Smooth muscle cell (in vitro differentiated cells): ENCODE measurements at regions not wholly inside any gene's neighbourhood (a gene's known extent, or its start where the extent isn't known, plus 50 kb on each side); places are given as distances from the start of the nearest gene placed in this dataset.

Experiments used
- DNase-seq: peaks from one replicate; lab custom pipeline; 2025; ENCODE audit not compliant: unreplicated experiment; lab: John Stamatoyannopoulos, UW
- H2AFZ ChIP-seq: fragments of 200-600 bp; sonication (generic); 2 replicates; pipeline ENCODE4 v1.6.0; 2016; ENCODE audit warnings: antibody characterized with exemption, low read depth, mild to moderate bottlenecking
- H3F3A ChIP-seq: fragments of 200-600 bp; sonication (generic); 2 replicates; pipeline ENCODE4 v1.6.0; 2017; ENCODE audit warnings: antibody characterized with exemption, low read depth
- H3K27ac ChIP-seq: fragments of 200-600 bp; sonication (generic); 2 replicates; pipeline ENCODE4 v1.5.1; 2016; ENCODE audit warnings: low read depth, mild to moderate bottlenecking
- H3K27me3 ChIP-seq: fragments of 200-600 bp; sonication (generic); 2 replicates; pipeline ENCODE4 v1.6.1; 2016; ENCODE audit warnings: low read depth, mild to moderate bottlenecking
- H3K36me3 ChIP-seq: fragments of 200-600 bp; sonication (generic); 2 replicates; pipeline ENCODE4 v1.5.1; 2016; ENCODE audit warnings: low read depth
- H3K4me1 ChIP-seq: fragments of 200-600 bp; sonication (generic); 2 replicates; pipeline ENCODE4 v1.5.1; 2016; ENCODE audit warnings: low read depth
- H3K4me2 ChIP-seq: fragments of 200-600 bp; sonication (generic); 2 replicates; pipeline ENCODE4 v1.6.0; 2016; ENCODE audit warnings: mild to moderate bottlenecking
- H3K4me3 ChIP-seq: fragments of 200-600 bp; sonication (generic); 2 replicates; pipeline ENCODE4 v1.5.1; 2016; ENCODE audit warnings: mild to moderate bottlenecking
- H3K79me2 ChIP-seq: fragments of 200-600 bp; sonication (generic); 2 replicates; pipeline ENCODE4 v1.6.0; 2016; ENCODE audit warnings: low read depth, mild to moderate bottlenecking
- H3K9ac ChIP-seq: fragments of 200-600 bp; sonication (generic); 2 replicates; pipeline ENCODE4 v1.6.0; 2016; ENCODE audit warnings: low read depth
- H3K9me3 ChIP-seq: fragments of 200-600 bp; sonication (generic); replicated peaks from 2 replicates; pipeline ENCODE4 v1.5.1; 2016; ENCODE audit warnings: low read depth
- H4K20me1 ChIP-seq: fragments of 200-600 bp; sonication (generic); 2 replicates; pipeline ENCODE4 v1.6.0; 2016; ENCODE audit warnings: low read depth
- WGBS: methylation state at CpG from one replicate; pipeline ENCODE4 v1.1.7; 2016; ENCODE audit warnings: low lambda C conversion rate; 5-methylcytosine and 5-hydroxymethylcytosine counted together
- TF ChIP-seq, protein P1 (sequence below): fragments of 200-600 bp; sonication (generic); IDR thresholded peaks from 2 replicates; pipeline ENCODE4 v1.5.1; 2017; ENCODE audit warnings: borderline replicate concordance, mild to moderate bottlenecking, antibody characterized with exemption; ENCODE audit not compliant: insufficient read depth, poor library complexity, severe bottlenecking

GRCh38 chr9:84145031-84145430, 164.4 kb downstream of the RMI1 start:
- Histone ChIP-seq H3K27ac (no peak overlapping the region), H3K4me3 (no peak overlapping the region), H3F3A (no peaks in the 10 kb centered on the region), H3K36me3 (no peaks in the 10 kb centered on the region), H3K4me2 (no peak overlapping the region), H3K9me3 (no peaks in the 10 kb centered on the region), H2AFZ (no peak overlapping the region), H3K27me3 (peaks cover 42% of the 10 kb centered on the region), H3K9ac (no peak overlapping the region), H4K20me1 (no peaks in the 10 kb centered on the region), H3K4me1 (peaks cover 8% of the 10 kb centered on the region), H3K79me2 (no peaks in the 10 kb centered on the region)
- TF ChIP-seq, protein P1, sequence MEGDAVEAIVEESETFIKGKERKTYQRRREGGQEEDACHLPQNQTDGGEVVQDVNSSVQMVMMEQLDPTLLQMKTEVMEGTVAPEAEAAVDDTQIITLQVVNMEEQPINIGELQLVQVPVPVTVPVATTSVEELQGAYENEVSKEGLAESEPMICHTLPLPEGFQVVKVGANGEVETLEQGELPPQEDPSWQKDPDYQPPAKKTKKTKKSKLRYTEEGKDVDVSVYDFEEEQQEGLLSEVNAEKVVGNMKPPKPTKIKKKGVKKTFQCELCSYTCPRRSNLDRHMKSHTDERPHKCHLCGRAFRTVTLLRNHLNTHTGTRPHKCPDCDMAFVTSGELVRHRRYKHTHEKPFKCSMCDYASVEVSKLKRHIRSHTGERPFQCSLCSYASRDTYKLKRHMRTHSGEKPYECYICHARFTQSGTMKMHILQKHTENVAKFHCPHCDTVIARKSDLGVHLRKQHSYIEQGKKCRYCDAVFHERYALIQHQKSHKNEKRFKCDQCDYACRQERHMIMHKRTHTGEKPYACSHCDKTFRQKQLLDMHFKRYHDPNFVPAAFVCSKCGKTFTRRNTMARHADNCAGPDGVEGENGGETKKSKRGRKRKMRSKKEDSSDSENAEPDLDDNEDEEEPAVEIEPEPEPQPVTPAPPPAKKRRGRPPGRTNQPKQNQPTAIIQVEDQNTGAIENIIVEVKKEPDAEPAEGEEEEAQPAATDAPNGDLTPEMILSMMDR: no peak
- 73% methylated on average over 3 of the region's 3 CpGs for WGBS
- DNase-seq: no peak

DNA sequence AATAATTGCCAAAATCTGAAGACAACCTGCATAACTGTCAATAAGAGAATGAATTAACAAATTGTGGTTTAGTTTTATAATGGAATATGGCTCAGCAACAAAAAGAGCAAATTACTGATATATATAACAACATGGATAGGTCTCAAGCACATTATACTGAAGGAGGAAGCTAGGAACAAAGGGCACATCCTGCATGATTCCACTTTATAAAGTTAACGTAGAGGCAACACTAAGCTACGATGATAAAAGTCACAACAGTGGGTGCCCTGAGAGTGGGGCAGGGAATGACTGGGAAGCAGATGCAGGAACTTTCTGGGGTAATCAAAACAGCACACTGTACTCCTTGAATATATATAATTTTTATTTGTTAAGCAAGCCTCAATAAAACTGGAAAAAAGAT, 165.2 kb downstream of the RMI1 start:
- DNase-seq: no peak
- 93% methylated on average over 2 of the region's 2 CpGs for WGBS
- Histone ChIP-seq H3K9ac (no peak overlapping the region), H3K36me3 (no peaks in the 10 kb centered on the region), H3K27me3 (peaks cover 34% of the 10 kb centered on the region), H3K4me3 (no peak overlapping the region), H3F3A (no peaks in the 10 kb centered on the region), H4K20me1 (no peaks in the 10 kb centered on the region), H2AFZ (no peak overlapping the region), H3K4me2 (no peak overlapping the region), H3K79me2 (no peaks in the 10 kb centered on the region), H3K9me3 (no peaks in the 10 kb centered on the region), H3K27ac (no peak overlapping the region), H3K4me1 (peaks cover 5% of the 10 kb centered on the region)
- TF ChIP-seq, protein P1: no peak

DNA sequence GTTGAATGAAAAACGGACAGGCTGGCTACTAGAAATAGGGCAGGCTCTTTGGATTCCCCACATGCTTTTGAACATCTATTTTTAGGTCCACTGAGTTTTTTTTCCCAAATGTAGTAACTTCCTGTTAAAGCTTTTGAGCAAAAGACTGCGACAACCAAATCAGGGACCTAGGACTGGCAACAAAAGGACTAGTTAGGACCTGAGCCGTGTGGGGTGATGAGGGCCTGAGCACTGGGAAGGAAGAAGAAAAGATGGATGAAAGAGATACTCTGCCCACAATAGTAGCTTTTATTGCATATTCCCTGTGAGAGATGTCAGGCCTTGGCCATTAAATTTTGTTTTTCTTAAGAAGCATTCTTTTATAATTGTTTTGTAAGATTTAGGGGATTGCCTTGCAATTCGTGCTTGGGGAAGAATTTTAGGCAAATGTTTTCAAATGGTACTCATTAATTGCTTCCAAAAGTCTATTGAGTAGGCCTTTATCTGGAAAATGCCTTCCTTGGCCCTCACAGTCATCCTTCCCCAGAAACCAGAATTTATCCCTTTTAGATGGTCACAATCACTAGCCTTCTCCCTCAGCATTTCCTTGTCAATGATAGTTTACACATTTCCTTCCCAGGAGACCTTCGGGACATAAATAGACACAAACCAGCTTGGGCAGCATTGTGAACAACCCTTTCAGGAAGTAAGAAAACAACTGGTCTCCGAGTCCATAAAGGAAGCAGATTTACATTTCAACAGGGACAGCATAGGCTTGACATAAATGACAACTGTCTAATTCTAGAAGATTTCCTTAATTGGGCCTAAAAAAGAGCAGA, 166.5 kb downstream of the RMI1 start:
- Histone ChIP-seq H3K36me3 (no peaks in the 10 kb centered on the region), H3K4me2 (no peak overlapping the region), H3K79me2 (no peaks in the 10 kb centered on the region), H2AFZ (no peak overlapping the region), H3K4me3 (no peak overlapping the region), H3F3A (no peaks in the 10 kb centered on the region), H3K9ac (no peak overlapping the region), H3K27ac (no peak overlapping the region), H3K4me1 (no peaks in the 10 kb centered on the region), H3K27me3 (peaks cover 25% of the 10 kb centered on the region), H3K9me3 (no peaks in the 10 kb centered on the region), H4K20me1 (no peaks in the 10 kb centered on the region)
- 68% methylated on average over 6 of the region's 6 CpGs for WGBS
- DNase-seq: no peak
- TF ChIP-seq, protein P1: no peak

GRCh38 chr9:84151236-84151635, 170.6 kb downstream of the RMI1 start:
- Histone ChIP-seq H3F3A (no peaks in the 10 kb centered on the region), H3K36me3 (no peaks in the 10 kb centered on the region), H3K4me3 (no peak overlapping the region), H2AFZ (no peak overlapping the region), H3K4me1 (no peaks in the 10 kb centered on the region), H4K20me1 (no peaks in the 10 kb centered on the region), H3K27me3 (peaks cover 13% of the 10 kb centered on the region), H3K9me3 (no peaks in the 10 kb centered on the region), H3K9ac (no peak overlapping the region), H3K27ac (no peak overlapping the region), H3K4me2 (no peak overlapping the region), H3K79me2 (no peaks in the 10 kb centered on the region)
- 51% methylated on average over 5 of the region's 5 CpGs for WGBS
- TF ChIP-seq, protein P1: no peak
- DNase-seq: no peak
